AG10803 (cell line): ENCODE measurements at regions not wholly inside any gene's neighbourhood (a gene's known extent, or its start where the extent isn't known, plus 50 kb on each side); places are given as distances from the start of the nearest gene placed in this dataset.

Experiments used
- DNase-seq: peaks from one replicate; pipeline ENCODE4 v3.0.0; 2010; ENCODE audit warnings: low read depth
- H3K4me3 ChIP-seq: 2 replicates; pipeline ENCODE4 v1.5.1; 2011; ENCODE audit warnings: mild to moderate bottlenecking, low read length, control low read depth
- CTCF ChIP-seq: conservative IDR thresholded peaks from 2 replicates; pipeline ENCODE4 v1.5.1; 2011; ENCODE audit warnings: mild to moderate bottlenecking, low read length, control low read depth, inconsistent platforms

- DNase-seq, result no peak
- TF ChIP-seq CTCF, result no peak
These were observed 1213.2 kb downstream of the RAPGEF2 start for GRCh38 chr4:160316036-160316435.

GRCh38 chr4:160318567-160319220 lies 1215.8 kb downstream of the RAPGEF2 start:
- no peak for DNase-seq
- no peak for TF ChIP-seq CTCF
- no peak overlapping the region for H3K4me3 ChIP-seq

More at GRCh38 chr4:160316036-160316435, 1213.2 kb downstream of the RAPGEF2 start:
- H3K4me3 ChIP-seq, result no peak overlapping the region

GRCh38 chr4:160319221-160319867 lies 1216.5 kb downstream of the RAPGEF2 start:
- no peak for DNase-seq
- no peak overlapping the region for H3K4me3 ChIP-seq
- no peak for TF ChIP-seq CTCF

GRCh38 chr4:160319868-160320260 lies 1217.0 kb downstream of the RAPGEF2 start:
- no peak for DNase-seq
- TF ChIP-seq CTCF, result no peak
- no peak overlapping the region for H3K4me3 ChIP-seq

- TF ChIP-seq CTCF, result no peak
- no peak for DNase-seq
- H3K4me3 ChIP-seq, result no peak overlapping the region
These were observed 1223.2 kb downstream of the RAPGEF2 start for GRCh38 chr4:160326110-160326509.

- DNase-seq, result no peak
- TF ChIP-seq CTCF, result no peak
- no peak overlapping the region for H3K4me3 ChIP-seq
These were observed 1244.3 kb downstream of the RAPGEF2 start for GRCh38 chr4:160347197-160347596.

GRCh38 chr4:160350944-160351343 lies 1248.1 kb downstream of the RAPGEF2 start:
- no peak overlapping the region for H3K4me3 ChIP-seq
- DNase-seq, result no peak
- TF ChIP-seq CTCF, result no peak
